SU-DHL-6 (cell line): ENCODE measurements at regions not wholly inside any gene's neighbourhood (a gene's known extent, or its start where the extent isn't known, plus 50 kb on each side); places are given as distances from the start of the nearest gene placed in this dataset.

Source experiments
- H2AFZ ChIP-seq: fragments of 200-600 bp; sonication (generic); 2 replicates; pipeline ENCODE4 v1.6.1; 2014; ENCODE audit warnings: low read depth, mild to moderate bottlenecking, moderate library complexity, mixed read lengths, antibody characterized with exemption, low read length; ENCODE audit not compliant: severe bottlenecking
- H3F3A ChIP-seq: fragments of 200-600 bp; shearing (Covaris generic); 2 replicates; pipeline ENCODE4 v1.6.0; 2016; ENCODE audit warnings: antibody characterized with exemption, mild to moderate bottlenecking; ENCODE audit not compliant: insufficient read depth
- H3K27ac ChIP-seq: fragments of 200-600 bp; sonication (generic); 2 replicates; pipeline ENCODE4 v1.5.1; 2016; ENCODE audit warnings: low read depth, mild to moderate bottlenecking, low read length, moderate library complexity, mixed read lengths
- H3K27me3 ChIP-seq: fragments of 200-600 bp; sonication (generic), shearing (Covaris generic); 2 replicates; pipeline ENCODE4 v1.6.0; 2014; ENCODE audit warnings: mild to moderate bottlenecking, low read length
- H3K36me3 ChIP-seq: fragments of 200-600 bp; sonication (generic); 2 replicates; pipeline ENCODE4 v1.6.1; 2014; ENCODE audit warnings: mild to moderate bottlenecking, low read length, mixed read lengths
- H3K4me2 ChIP-seq: fragments of 300-600, 200-600 bp; shearing (Covaris generic), sonication (generic); 2 replicates; pipeline ENCODE4 v1.6.0; 2014; ENCODE audit warnings: low read length, low read depth, mild to moderate bottlenecking; ENCODE audit not compliant: poor library complexity, severe bottlenecking
- H3K4me3 ChIP-seq: fragments of 200-600 bp; sonication (generic); 2 replicates; pipeline ENCODE4 v1.5.1; 2014; ENCODE audit warnings: antibody characterized with exemption, low read length, mild to moderate bottlenecking, mixed read lengths; ENCODE audit not compliant: insufficient read depth, poor library complexity, severe bottlenecking
- H3K79me2 ChIP-seq: fragments of 200-600 bp; sonication (generic); 2 replicates; pipeline ENCODE4 v1.6.1; 2014; ENCODE audit warnings: mild to moderate bottlenecking, low read length, moderate library complexity; ENCODE audit not compliant: insufficient read depth
- H3K9ac ChIP-seq: fragments of 200-600 bp; sonication (generic); 2 replicates; pipeline ENCODE4 v1.7.0; 2014; ENCODE audit warnings: mild to moderate bottlenecking, low read length
- H3K9me2 ChIP-seq: fragments of 200-600 bp; sonication (generic); replicated peaks from 2 replicates; pipeline ENCODE4 v1.6.1; 2014; ENCODE audit warnings: low read length; ENCODE audit not compliant: insufficient read depth
- H3K9me3 ChIP-seq: fragments of 200-600 bp; sonication (generic); 2 replicates; pipeline ENCODE4 v1.6.1; 2014; ENCODE audit warnings: low read length, mixed read lengths; ENCODE audit not compliant: insufficient read depth
- H4K20me1 ChIP-seq: fragments of 200-600 bp; sonication (generic); 2 replicates; pipeline ENCODE4 v1.6.1; 2014; ENCODE audit warnings: low read depth, mild to moderate bottlenecking, antibody characterized with exemption, low read length, moderate library complexity, mixed read lengths
- EZH2phosphoT487 ChIP-seq: fragments of 200-600 bp; sonication (generic), shearing (Covaris generic); conservative IDR thresholded peaks from 2 replicates; pipeline ENCODE4 v1.6.1; 2018; ENCODE audit warnings: mild to moderate bottlenecking, antibody characterized with exemption, low read length, moderate library complexity, mixed read lengths
- TF ChIP-seq, protein P1 (sequence below): fragments of 200-600 bp; sonication (generic); IDR thresholded peaks from one replicate; pipeline ENCODE4 v1.5.1; 2017; ENCODE audit warnings: antibody characterized with exemption, mild to moderate bottlenecking, low read length, moderate library complexity; ENCODE audit not compliant: insufficient read depth, poor library complexity, severe bottlenecking

- Histone ChIP-seq H3K4me3 (no peak overlapping the region), H3K9me2 (no peaks in the 10 kb centered on the region), H3K27me3 (no peaks in the 10 kb centered on the region), H3K79me2 (no peaks in the 10 kb centered on the region), H3K27ac (no peak overlapping the region), H3K9ac (no peak overlapping the region), H2AFZ (no peak overlapping the region), H4K20me1 (no peaks in the 10 kb centered on the region), H3F3A (no peaks in the 10 kb centered on the region), H3K36me3 (no peaks in the 10 kb centered on the region), H3K9me3 (no peaks in the 10 kb centered on the region), H3K4me2 (no peak overlapping the region)
- TF ChIP-seq, protein P1, sequence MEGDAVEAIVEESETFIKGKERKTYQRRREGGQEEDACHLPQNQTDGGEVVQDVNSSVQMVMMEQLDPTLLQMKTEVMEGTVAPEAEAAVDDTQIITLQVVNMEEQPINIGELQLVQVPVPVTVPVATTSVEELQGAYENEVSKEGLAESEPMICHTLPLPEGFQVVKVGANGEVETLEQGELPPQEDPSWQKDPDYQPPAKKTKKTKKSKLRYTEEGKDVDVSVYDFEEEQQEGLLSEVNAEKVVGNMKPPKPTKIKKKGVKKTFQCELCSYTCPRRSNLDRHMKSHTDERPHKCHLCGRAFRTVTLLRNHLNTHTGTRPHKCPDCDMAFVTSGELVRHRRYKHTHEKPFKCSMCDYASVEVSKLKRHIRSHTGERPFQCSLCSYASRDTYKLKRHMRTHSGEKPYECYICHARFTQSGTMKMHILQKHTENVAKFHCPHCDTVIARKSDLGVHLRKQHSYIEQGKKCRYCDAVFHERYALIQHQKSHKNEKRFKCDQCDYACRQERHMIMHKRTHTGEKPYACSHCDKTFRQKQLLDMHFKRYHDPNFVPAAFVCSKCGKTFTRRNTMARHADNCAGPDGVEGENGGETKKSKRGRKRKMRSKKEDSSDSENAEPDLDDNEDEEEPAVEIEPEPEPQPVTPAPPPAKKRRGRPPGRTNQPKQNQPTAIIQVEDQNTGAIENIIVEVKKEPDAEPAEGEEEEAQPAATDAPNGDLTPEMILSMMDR: no peak
- no peak for TF ChIP-seq EZH2phosphoT487
Observed at GRCh38 chr5:64096771-64097170, 68.9 kb upstream of the RNF180 start.

GRCh38 chr5:64077589-64077988 lies 88.1 kb upstream of the RNF180 start:
- Histone ChIP-seq H3K27me3 (no peaks in the 10 kb centered on the region), H2AFZ (no peak overlapping the region), H3K36me3 (no peaks in the 10 kb centered on the region), H3F3A (no peaks in the 10 kb centered on the region), H3K9me2 (no peaks in the 10 kb centered on the region), H3K4me3 (no peak overlapping the region), H4K20me1 (no peaks in the 10 kb centered on the region), H3K27ac (no peak overlapping the region), H3K9ac (no peak overlapping the region), H3K9me3 (no peaks in the 10 kb centered on the region), H3K4me2 (no peak overlapping the region), H3K79me2 (no peaks in the 10 kb centered on the region)
- TF ChIP-seq EZH2phosphoT487: no peak
- TF ChIP-seq, protein P1: no peak

GRCh38 chr5:64074533-64074932 lies 91.1 kb upstream of the RNF180 start:
- H2AFZ ChIP-seq: no peak overlapping the region
- no peaks in the 10 kb centered on the region for H3K9me2 ChIP-seq
- H3F3A ChIP-seq: no peaks in the 10 kb centered on the region
- TF ChIP-seq, protein P1: peak; percentile 57
- TF ChIP-seq EZH2phosphoT487: no peak
- no peaks in the 10 kb centered on the region for H4K20me1 ChIP-seq
- no peaks in the 10 kb centered on the region for H3K79me2 ChIP-seq
- no peaks in the 10 kb centered on the region for H3K9me3 ChIP-seq
- no peak overlapping the region for H3K27ac ChIP-seq
- no peaks in the 10 kb centered on the region for H3K36me3 ChIP-seq
- no peak overlapping the region for H3K4me3 ChIP-seq
- no peak overlapping the region for H3K9ac ChIP-seq
- H3K27me3 ChIP-seq: no peaks in the 10 kb centered on the region
- H3K4me2 ChIP-seq: no peak overlapping the region
